ENCODE measurements at regions not wholly inside any gene's neighbourhood (a gene's known extent, or its start where the extent isn't known, plus 50 kb on each side); places are given as distances from the start of the nearest gene placed in this dataset.
"Not testable (repeated sequence)": the region's sequence is repeated elsewhere in the genome, so short reads cannot be mapped to it uniquely, and the experiment has no call there.

DNA sequence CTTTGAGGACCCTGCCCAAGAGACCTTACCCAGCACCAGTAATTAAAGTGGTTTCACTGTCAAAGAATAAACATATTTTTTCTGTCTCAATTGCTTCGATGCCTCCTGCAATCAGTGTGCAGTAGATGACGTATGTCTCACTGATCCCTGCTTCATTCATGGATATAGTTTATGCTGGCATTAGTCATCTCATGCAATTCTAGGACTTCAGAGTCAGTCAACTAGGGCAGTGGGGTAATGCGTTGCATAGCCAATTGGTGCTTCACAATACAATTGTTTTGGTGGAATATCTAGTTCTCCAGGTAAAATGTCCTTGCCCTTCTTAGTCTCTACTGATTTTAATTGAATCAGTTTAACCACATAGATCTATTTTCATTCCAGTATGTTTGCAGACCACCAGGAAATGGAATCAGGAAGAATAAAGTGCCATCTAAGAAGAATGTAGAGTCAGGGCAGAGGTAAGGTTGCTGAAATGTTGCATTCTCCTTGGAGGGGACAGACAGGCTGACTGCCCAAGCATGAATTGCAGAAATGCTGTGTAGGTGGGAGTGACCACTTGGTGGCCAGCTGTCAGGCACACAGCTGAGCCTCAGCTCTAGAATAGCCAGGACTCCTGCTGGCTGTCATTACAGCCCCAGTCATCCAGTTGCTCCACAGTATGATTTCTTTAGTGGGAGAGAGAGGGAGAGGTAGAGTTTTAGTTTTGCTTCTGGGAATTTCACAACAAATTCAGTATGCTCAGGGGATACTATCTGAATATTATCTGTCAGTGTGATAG lies 73.5 kb upstream of the MEGF10 start:
- Histone ChIP-seq H3K4me1 (ENCODE audit: insufficient read depth, low read length) (no peaks in the 10 kb centered on the region), H3K4me3 (ENCODE audit: low read length) (no peak overlapping the region), H3K27me3 (ENCODE audit: control insufficient read depth in 1 of 2, insufficient read depth in 2 of 2, low read length in 2 of 2) (peaks cover 0 to 8% of the 10 kb centered on the region in 2 experiments), H3K9me3 (ENCODE audit: control insufficient read depth in 1 of 2, insufficient read depth in 1 of 2, low read length in 2 of 2) (peaks cover 0 to 4% of the 10 kb centered on the region in 2 experiments), H3K36me3 (ENCODE audit: insufficient read depth, low read length) (no peaks in the 10 kb centered on the region), H3K27ac (ENCODE audit: low read depth in 1 of 2, low read length in 2 of 2) (no peak overlapping the region)
- Mint-ChIP-seq H3K27me3 (peaks cover 27% of the 10 kb centered on the region), H3K4me3 (no peak overlapping the region), H3K9me3 (peaks cover 2% of the 10 kb centered on the region), H3K4me1 (ENCODE audit: low read depth) (no peaks in the 10 kb centered on the region), H3K36me3 (ENCODE audit: low read depth) (no peaks in the 10 kb centered on the region), H3K27ac (no peak overlapping the region)
- intact Hi-C loops (cut with DNase I, micrococcal nuclease), result no loop called here
- ATAC-seq (ENCODE audit: poor library complexity) (no peak), DNase-seq (no peak)
- ChIA-PET CTCF (no interaction called here), POLR2A (no interaction called here)
- no peak for TF ChIP-seq CTCF (IDR thresholded peaks at IDR 0.05)

- H3K4me1 ChIP-seq (ENCODE audit: insufficient read depth, low read length); H3K27me3 ChIP-seq (ENCODE audit: control insufficient read depth in 1 of 2, insufficient read depth in 2 of 2, low read length in 2 of 2); H3K36me3 ChIP-seq (ENCODE audit: insufficient read depth, low read length); H3K36me3 Mint-ChIP-seq (ENCODE audit: low read depth); H3K27ac ChIP-seq (ENCODE audit: low read depth in 1 of 2, low read length in 2 of 2); H3K9me3 ChIP-seq (ENCODE audit: control insufficient read depth in 1 of 2, insufficient read depth in 1 of 2, low read length in 2 of 2); DNase-seq; H3K4me1 Mint-ChIP-seq (ENCODE audit: low read depth); ATAC-seq (ENCODE audit: poor library complexity); H3K9me3 Mint-ChIP-seq; H3K27ac Mint-ChIP-seq; H3K4me3 ChIP-seq (ENCODE audit: low read length); H3K4me3 Mint-ChIP-seq: not testable (repeated sequence)
- ChIA-PET POLR2A (interaction anchor here (0.6 kb wide), 1 partner anchor 112 kb away, joined by 3 read pairs; no protein-coding TSS in a partner anchor), CTCF (interaction anchor here (0.6 kb wide), 1 partner anchor 1895 kb away, joined by 4 read pairs; no protein-coding TSS in a partner anchor)
- intact Hi-C loops (cut with DNase I, micrococcal nuclease), result loop anchor here in 1 of 2 experiments (10.0 kb wide), 1 partner anchor 367 kb away; no protein-coding TSS in a partner anchor
- H3K27me3 Mint-ChIP-seq, result peaks cover 11% of the 10 kb centered on the region
Observed at GRCh38 chr5:127221936-127222335, 68.7 kb upstream of the MEGF10 start.

- H3K36me3 Mint-ChIP-seq (ENCODE audit: low read depth); H3K4me3 ChIP-seq (ENCODE audit: low read length); H3K4me1 Mint-ChIP-seq (ENCODE audit: low read depth); H3K4me3 Mint-ChIP-seq; H3K27ac Mint-ChIP-seq; H3K27ac ChIP-seq (ENCODE audit: low read depth in 1 of 2, low read length in 2 of 2); H3K4me1 ChIP-seq (ENCODE audit: insufficient read depth, low read length); ATAC-seq (ENCODE audit: poor library complexity); H3K27me3 Mint-ChIP-seq; POLR2A ChIA-PET; H3K27me3 ChIP-seq (ENCODE audit: control insufficient read depth in 1 of 2, insufficient read depth in 2 of 2, low read length in 2 of 2); DNase-seq; H3K9me3 Mint-ChIP-seq; H3K9me3 ChIP-seq (ENCODE audit: control insufficient read depth in 1 of 2, insufficient read depth in 1 of 2, low read length in 2 of 2); CTCF ChIA-PET; H3K36me3 ChIP-seq (ENCODE audit: insufficient read depth, low read length): not testable (repeated sequence)
- intact Hi-C loops (cut with DNase I, micrococcal nuclease), result loop anchor here in 1 of 2 experiments (10.0 kb wide), 1 partner anchor 368 kb away; no protein-coding TSS in a partner anchor
Observed at GRCh38 chr5:127222571-127223156, 67.9 kb upstream of the MEGF10 start.

GRCh38 chr5:127223256-127223974 lies 67.2 kb upstream of the MEGF10 start:
- Mint-ChIP-seq H3K27ac (no peak overlapping the region), H3K4me1 (ENCODE audit: low read depth) (peaks cover under 1% of the 10 kb centered on the region), H3K4me3 (no peak overlapping the region), H3K27me3 (no peaks in the 10 kb centered on the region), H3K36me3 (ENCODE audit: low read depth) (peaks cover 5% of the 10 kb centered on the region), H3K9me3 (peaks cover 7% of the 10 kb centered on the region)
- Histone ChIP-seq H3K4me1 (ENCODE audit: insufficient read depth, low read length) (no peaks in the 10 kb centered on the region), H3K27ac (ENCODE audit: low read depth in 1 of 2, low read length in 2 of 2) (no peak overlapping the region), H3K27me3 (ENCODE audit: control insufficient read depth in 1 of 2, insufficient read depth in 2 of 2, low read length in 2 of 2) (no peaks in the 10 kb centered on the region), H3K36me3 (ENCODE audit: insufficient read depth, low read length) (no peaks in the 10 kb centered on the region), H3K9me3 (ENCODE audit: control insufficient read depth in 1 of 2, insufficient read depth in 1 of 2, low read length in 2 of 2) (peaks cover 3 to 4% of the 10 kb centered on the region in 2 experiments), H3K4me3 (ENCODE audit: low read length) (no peak overlapping the region)
- CTCF ChIA-PET, result no interaction called here
- ATAC-seq (ENCODE audit: poor library complexity) (no peak), DNase-seq (no peak)
- intact Hi-C loops (cut with DNase I, micrococcal nuclease), result loop anchor here in 1 of 2 experiments (10.0 kb wide), 1 partner anchor 369 kb away; no protein-coding TSS in a partner anchor
- POLR2A ChIA-PET, result no interaction called here
- TF ChIP-seq CTCF (IDR thresholded peaks at IDR 0.05), result no peak

Data from CD4-positive, alpha-beta T cell (primary cell).